HFFc6 (cell line): ENCODE measurements at regions not wholly inside any gene's neighbourhood (a gene's known extent, or its start where the extent isn't known, plus 50 kb on each side); places are given as distances from the start of the nearest gene placed in this dataset.

ENCODE experiments used
- DNase-seq: peaks from one replicate; pipeline ENCODE4 v3.0.0-alpha.2; 2018
- H3K27ac Mint-ChIP-seq: 2 replicates; pipeline ENCODE4 v1.8.0; 2020; ENCODE audit warnings: mild to moderate bottlenecking, mixed read lengths
- H3K27me3 Mint-ChIP-seq: 2 replicates; pipeline ENCODE4 v1.8.0; 2021; ENCODE audit warnings: mild to moderate bottlenecking, moderate library complexity, mixed read lengths; ENCODE audit not compliant: insufficient read depth
- H3K36me3 Mint-ChIP-seq: 2 replicates; pipeline ENCODE4 v1.8.0; 2021; ENCODE audit warnings: low read depth, mixed read lengths
- H3K4me1 Mint-ChIP-seq: 2 replicates; pipeline ENCODE4 v1.8.0; 2020; ENCODE audit warnings: low read depth, mixed read lengths
- H3K4me3 Mint-ChIP-seq: 2 replicates; pipeline ENCODE4 v1.8.0; 2020; ENCODE audit warnings: mild to moderate bottlenecking, moderate library complexity, mixed read lengths
- H3K9me3 Mint-ChIP-seq: 2 replicates; pipeline ENCODE4 v1.8.0; 2020; ENCODE audit warnings: mild to moderate bottlenecking, mixed read lengths
- TF ChIP-seq, protein P1 (sequence below): fragments of 200-600 bp; sonication (generic); IDR thresholded peaks from 2 replicates; pipeline ENCODE4 v1.5.0; 2021; ENCODE audit warnings: antibody characterized with exemption, mild to moderate bottlenecking

DNA sequence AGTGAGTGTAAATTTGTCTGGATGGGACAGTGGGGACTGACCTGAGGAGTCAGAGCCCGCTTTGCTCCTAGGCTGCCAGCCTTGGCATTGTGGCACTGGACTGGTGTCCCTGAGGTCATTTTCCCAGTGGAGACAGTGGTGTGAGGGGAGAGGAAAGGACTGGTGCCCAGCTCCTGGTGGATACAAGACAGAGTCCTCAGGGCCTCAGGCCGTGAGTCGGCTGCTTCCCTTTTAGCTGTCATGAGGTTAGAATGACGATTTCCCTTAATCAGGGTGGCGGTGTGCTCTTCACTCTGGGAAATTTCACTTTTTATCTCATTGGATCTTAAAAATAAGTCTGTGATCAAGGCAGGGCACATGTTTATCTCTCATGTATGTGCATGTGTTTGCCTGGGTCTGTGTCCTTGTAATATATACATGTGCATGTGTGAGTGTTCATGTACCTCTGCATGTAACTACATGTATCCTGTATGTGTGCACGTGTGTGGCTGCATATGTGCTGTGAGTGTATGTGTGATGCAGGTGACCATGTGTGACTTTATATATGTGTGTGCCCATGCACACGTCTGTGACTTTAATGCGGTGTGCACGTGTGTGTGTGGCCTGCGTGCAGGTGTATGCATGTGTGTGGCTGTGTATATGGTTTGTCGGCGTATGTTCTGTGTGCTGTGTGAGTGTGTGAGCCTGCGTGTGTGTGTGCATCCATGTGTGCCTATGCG, 55.7 kb downstream of the GLI2 start:
- Mint-ChIP-seq H3K27me3 (peaks cover 12% of the 10 kb centered on the region), H3K4me1 (peaks cover 47% of the 10 kb centered on the region), H3K27ac (peak overlapping the region; percentile 9; the same call in 1 of the 2 replicates), H3K9me3 (no peaks in the 10 kb centered on the region), H3K36me3 (peaks cover 5% of the 10 kb centered on the region; the same call in 1 of the 2 replicates), H3K4me3 (no peak overlapping the region)
- DNase-seq = no peak
- TF ChIP-seq, protein P1, sequence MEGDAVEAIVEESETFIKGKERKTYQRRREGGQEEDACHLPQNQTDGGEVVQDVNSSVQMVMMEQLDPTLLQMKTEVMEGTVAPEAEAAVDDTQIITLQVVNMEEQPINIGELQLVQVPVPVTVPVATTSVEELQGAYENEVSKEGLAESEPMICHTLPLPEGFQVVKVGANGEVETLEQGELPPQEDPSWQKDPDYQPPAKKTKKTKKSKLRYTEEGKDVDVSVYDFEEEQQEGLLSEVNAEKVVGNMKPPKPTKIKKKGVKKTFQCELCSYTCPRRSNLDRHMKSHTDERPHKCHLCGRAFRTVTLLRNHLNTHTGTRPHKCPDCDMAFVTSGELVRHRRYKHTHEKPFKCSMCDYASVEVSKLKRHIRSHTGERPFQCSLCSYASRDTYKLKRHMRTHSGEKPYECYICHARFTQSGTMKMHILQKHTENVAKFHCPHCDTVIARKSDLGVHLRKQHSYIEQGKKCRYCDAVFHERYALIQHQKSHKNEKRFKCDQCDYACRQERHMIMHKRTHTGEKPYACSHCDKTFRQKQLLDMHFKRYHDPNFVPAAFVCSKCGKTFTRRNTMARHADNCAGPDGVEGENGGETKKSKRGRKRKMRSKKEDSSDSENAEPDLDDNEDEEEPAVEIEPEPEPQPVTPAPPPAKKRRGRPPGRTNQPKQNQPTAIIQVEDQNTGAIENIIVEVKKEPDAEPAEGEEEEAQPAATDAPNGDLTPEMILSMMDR = no peak

DNA sequence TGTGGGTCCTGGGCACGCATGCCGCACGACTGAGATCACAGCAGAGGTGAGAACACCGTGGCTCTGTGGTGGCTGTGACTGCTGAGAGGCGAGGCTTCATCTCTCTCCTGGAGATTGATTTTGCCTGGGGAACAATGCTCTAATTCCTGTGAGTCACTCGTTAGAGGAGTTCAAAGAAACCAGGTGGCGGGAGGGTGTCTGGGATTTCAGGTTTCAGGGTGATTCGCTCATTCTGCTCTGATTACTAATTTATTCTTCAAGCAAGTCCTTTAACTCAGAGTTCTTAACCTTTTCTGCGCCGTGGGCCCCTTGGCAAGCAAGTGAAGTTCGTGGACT, 56.3 kb downstream of the GLI2 start:
- Mint-ChIP-seq H3K4me1 (peaks cover 52% of the 10 kb centered on the region), H3K36me3 (peaks cover 9% of the 10 kb centered on the region; the same call in 1 of the 2 replicates), H3K27me3 (peaks cover 12% of the 10 kb centered on the region), H3K4me3 (no peak overlapping the region), H3K9me3 (no peaks in the 10 kb centered on the region), H3K27ac (peak overlapping the region; percentile 9; the same call in 1 of the 2 replicates)
- TF ChIP-seq, protein P1 = no peak
- DNase-seq = no peak

DNA sequence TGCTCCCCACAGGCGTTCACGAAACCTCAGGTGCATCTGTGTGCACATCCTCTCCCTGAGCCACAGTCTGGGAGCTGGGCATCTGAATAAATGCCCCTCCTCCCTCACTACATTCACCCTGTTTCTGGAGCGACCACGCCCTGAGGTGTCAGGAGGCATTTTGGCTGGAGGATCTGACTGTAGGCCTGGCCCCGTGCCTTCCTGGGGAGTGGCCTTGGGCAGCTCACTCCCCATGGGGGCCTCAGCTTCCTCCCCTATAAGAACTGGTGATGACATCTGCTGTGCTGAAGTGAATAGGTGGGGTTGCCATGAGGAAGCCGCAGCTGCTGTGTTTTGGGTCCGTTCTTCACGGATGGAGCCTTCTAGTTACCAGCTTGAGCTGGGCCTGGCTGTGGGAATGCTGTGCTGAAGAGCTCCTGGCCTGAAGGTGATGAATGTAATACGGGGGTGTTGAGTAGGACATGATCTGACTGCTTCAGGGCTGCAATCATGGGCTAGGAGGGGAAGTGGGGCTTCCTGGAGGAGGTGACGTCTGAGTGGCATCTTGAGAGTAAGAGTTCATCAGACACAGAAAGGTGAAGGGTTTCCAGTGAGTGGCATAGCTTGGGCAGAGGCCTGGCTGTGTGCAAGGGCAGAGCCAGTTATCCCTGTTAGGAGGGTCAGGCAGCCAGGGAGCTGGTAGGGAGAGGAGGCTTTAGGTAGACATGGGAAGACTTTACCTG, 58.2 kb downstream of the GLI2 start:
- Mint-ChIP-seq H3K4me1 (peaks cover 70% of the 10 kb centered on the region), H3K27me3 (peaks cover 8% of the 10 kb centered on the region), H3K36me3 (peaks cover 20% of the 10 kb centered on the region), H3K9me3 (no peaks in the 10 kb centered on the region), H3K4me3 (no peak overlapping the region), H3K27ac (peak overlapping the region; percentile 20; the same call in 1 of the 2 replicates)
- TF ChIP-seq, protein P1 = no peak
- DNase-seq = no peak

DNA sequence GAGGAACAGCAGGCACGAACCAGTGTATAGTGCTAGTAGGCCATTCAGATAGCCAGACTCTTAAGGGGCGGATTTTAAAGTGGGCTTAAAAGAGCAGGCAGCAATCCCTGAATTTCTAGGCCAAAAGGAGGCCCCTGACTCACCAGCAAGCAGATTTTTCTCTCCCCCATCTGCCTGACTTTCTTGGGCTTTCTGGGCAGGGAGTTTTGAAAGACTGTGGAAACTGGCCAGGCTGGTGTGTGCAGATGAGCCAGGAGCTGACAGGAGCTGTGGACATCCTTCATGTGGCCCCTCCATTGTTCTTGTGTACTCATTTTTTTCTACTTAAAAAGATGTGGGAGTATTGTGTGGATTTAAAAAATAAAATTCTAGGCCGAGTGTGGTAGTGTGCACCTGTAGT, 59.0 kb downstream of the GLI2 start:
- H3K4me3 Mint-ChIP-seq = no peak overlapping the region
- TF ChIP-seq, protein P1 = no peak
- H3K4me1 Mint-ChIP-seq = peaks cover 79% of the 10 kb centered on the region
- H3K36me3 Mint-ChIP-seq = peaks cover 25% of the 10 kb centered on the region
- peaks cover 5% of the 10 kb centered on the region for H3K27me3 Mint-ChIP-seq
- DNase-seq = peak; percentile 33
- peak overlapping the region; percentile 29; the same call in 1 of the 2 replicates for H3K27ac Mint-ChIP-seq
- no peaks in the 10 kb centered on the region for H3K9me3 Mint-ChIP-seq

DNA sequence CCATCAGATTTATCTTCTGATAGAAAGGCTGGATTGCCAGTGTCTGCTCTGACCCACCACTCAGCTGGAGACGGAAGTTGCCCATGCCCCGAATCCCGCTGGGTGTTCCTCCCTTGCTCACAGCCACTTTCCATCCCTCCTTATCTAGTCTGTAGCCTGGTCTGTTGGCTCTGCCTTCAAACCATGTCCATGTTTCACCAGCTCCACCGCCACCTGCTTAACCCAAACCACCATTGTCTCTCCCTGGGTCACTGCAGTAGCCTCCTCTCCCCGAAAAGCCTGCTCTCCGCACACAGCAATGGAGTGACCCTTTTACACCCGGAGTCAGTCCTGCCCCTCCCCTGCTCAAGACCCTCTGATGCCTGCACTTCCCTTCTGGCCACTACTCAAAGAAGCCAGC, 60.4 kb downstream of the GLI2 start:
- Mint-ChIP-seq H3K27ac (peak overlapping the region; percentile 27; the same call in 1 of the 2 replicates), H3K4me1 (peaks cover 76% of the 10 kb centered on the region), H3K4me3 (no peak overlapping the region), H3K27me3 (peaks cover 7% of the 10 kb centered on the region), H3K9me3 (no peaks in the 10 kb centered on the region), H3K36me3 (peaks cover 27% of the 10 kb centered on the region)
- TF ChIP-seq, protein P1 = no peak
- DNase-seq = no peak
